Fibroblast of pulmonary artery (primary cell): ENCODE measurements at regions not wholly inside any gene's neighbourhood (a gene's known extent, or its start where the extent isn't known, plus 50 kb on each side); places are given as distances from the start of the nearest gene placed in this dataset.
"Not testable (repeated sequence)": the region's sequence is repeated elsewhere in the genome, so short reads cannot be mapped to it uniquely, and the experiment has no call there.

Experiments used
- DNase-seq: peaks from one replicate; pipeline ENCODE4 v3.0.0-alpha.2; 2010; ENCODE audit warnings: low read depth
- H3K4me3 ChIP-seq: replicated peaks from 2 replicates; pipeline ENCODE4 v1.5.1; 2011; ENCODE audit warnings: low read depth, mild to moderate bottlenecking, control low read depth, low read length, moderate library complexity
- CTCF ChIP-seq: IDR thresholded peaks from 2 replicates; pipeline ENCODE4 v1.5.1; 2011; ENCODE audit warnings: mild to moderate bottlenecking, control low read depth, low read length, inconsistent platforms; ENCODE audit errors: missing control alignments

GRCh38 chr12:14200598-14200997 lies 164.9 kb upstream of the ATF7IP start:
- no peak for TF ChIP-seq CTCF
- H3K4me3 ChIP-seq, result no peak overlapping the region

GRCh38 chr12:14201291-14201690 lies 164.2 kb upstream of the ATF7IP start:
- TF ChIP-seq CTCF, result no peak
- DNase-seq, result no peak

More at GRCh38 chr12:14200598-14200997, 164.9 kb upstream of the ATF7IP start:
- no peak for DNase-seq

GRCh38 chr12:14207905-14208551 lies 157.5 kb upstream of the ATF7IP start:
- no peak overlapping the region for H3K4me3 ChIP-seq
- TF ChIP-seq CTCF, result no peak
- DNase-seq, result no peak

More at GRCh38 chr12:14201291-14201690, 164.2 kb upstream of the ATF7IP start:
- no peak overlapping the region for H3K4me3 ChIP-seq

GRCh38 chr12:14211947-14212387 lies 153.5 kb upstream of the ATF7IP start:
- no peak overlapping the region for H3K4me3 ChIP-seq
- no peak for TF ChIP-seq CTCF
- no peak for DNase-seq

- no peak for TF ChIP-seq CTCF
- no peak overlapping the region for H3K4me3 ChIP-seq
- no peak for DNase-seq
These were observed 151.9 kb upstream of the ATF7IP start for GRCh38 chr12:14213542-14213941.

- H3K4me3 ChIP-seq, result no peak overlapping the region
- no peak for DNase-seq
- TF ChIP-seq CTCF, result no peak
These were observed 151.0 kb upstream of the ATF7IP start for GRCh38 chr12:14214495-14214894.

- not testable (repeated sequence) for DNase-seq, H3K4me3 ChIP-seq
These were observed 149.5 kb upstream of the ATF7IP start for GRCh38 chr12:14215949-14216348.
